ENCODE measurements at regions not wholly inside any gene's neighbourhood (a gene's known extent, or its start where the extent isn't known, plus 50 kb on each side); places are given as distances from the start of the nearest gene placed in this dataset.
"Not testable (repeated sequence)": the region's sequence is repeated elsewhere in the genome, so short reads cannot be mapped to it uniquely, and the experiment has no call there.

DNA sequence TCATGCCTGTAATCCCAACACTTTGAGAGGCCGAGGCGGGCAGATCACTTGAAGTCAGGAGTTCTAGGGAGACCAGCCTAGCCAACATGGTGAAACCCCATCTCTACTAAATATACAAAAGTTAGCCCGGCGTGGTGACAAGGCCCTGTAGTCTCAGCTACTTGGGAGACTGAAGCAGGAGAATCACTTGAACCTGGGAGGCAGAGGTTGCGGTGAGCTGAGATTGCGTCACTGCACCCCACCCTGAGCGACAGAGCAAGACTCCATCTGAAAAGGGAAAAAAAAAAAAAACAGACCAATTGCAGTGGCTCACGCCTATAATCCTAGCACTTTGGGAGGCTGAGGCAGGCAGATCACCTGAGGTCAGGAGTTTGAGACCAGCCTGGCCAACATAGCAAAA is 90.4 kb downstream of the TEX51 start:
- TF ChIP-seq CTCF (optimal IDR thresholded peaks at IDR 0.05 in 1 of 3, IDR thresholded peaks at IDR 0.05 in 1 of 3, conservative IDR thresholded peaks at IDR 0.05 in 1 of 3; ENCODE audit: extremely low read depth in 1 of 3, insufficient read depth in 2 of 3, low read length in 3 of 3); EZH2 (IDR thresholded peaks at IDR 0.05; ENCODE audit: low read length): not testable (repeated sequence)
